DOHH2 (cell line): ENCODE measurements at regions not wholly inside any gene's neighbourhood (a gene's known extent, or its start where the extent isn't known, plus 50 kb on each side); places are given as distances from the start of the nearest gene placed in this dataset.

ENCODE experiments used
- H3F3A ChIP-seq: fragments of 200-600 bp; sonication (generic), shearing (Covaris generic); 2 replicates; pipeline ENCODE4 v1.6.0; 2016; ENCODE audit warnings: antibody characterized with exemption, mild to moderate bottlenecking; ENCODE audit not compliant: control insufficient read depth, insufficient read depth
- H3K27ac ChIP-seq: fragments of 200-600 bp; sonication (generic); 2 replicates; pipeline ENCODE4 v1.5.1; 2014; ENCODE audit warnings: low read depth, mild to moderate bottlenecking, low read length, moderate library complexity
- H3K27me3 ChIP-seq: fragments of 200-600 bp; sonication (generic); 2 replicates; pipeline ENCODE4 v1.6.1; 2014; ENCODE audit warnings: mild to moderate bottlenecking, low read length, mixed read lengths; ENCODE audit not compliant: control insufficient read depth
- H3K36me3 ChIP-seq: fragments of 200-600 bp; sonication (generic); 2 replicates; pipeline ENCODE4 v1.6.1; 2014; ENCODE audit warnings: mild to moderate bottlenecking, low read length, moderate library complexity, mixed read lengths; ENCODE audit not compliant: control insufficient read depth
- H3K4me1 ChIP-seq: fragments of 200-600 bp; sonication (generic); 2 replicates; pipeline ENCODE4 v1.6.1; 2014; ENCODE audit warnings: mild to moderate bottlenecking, low read length, mixed read lengths; ENCODE audit not compliant: control insufficient read depth
- H3K4me2 ChIP-seq: fragments of 200-600 bp; sonication (generic); 2 replicates; pipeline ENCODE4 v1.6.0; 2014; ENCODE audit warnings: mild to moderate bottlenecking, low read length, moderate library complexity
- H3K4me3 ChIP-seq: fragments of 200-600 bp; sonication (generic); 2 replicates; pipeline ENCODE4 v1.5.1; 2014; ENCODE audit warnings: mild to moderate bottlenecking, low read length, mixed read lengths
- H3K79me2 ChIP-seq: fragments of 200-600 bp; sonication (generic); 2 replicates; pipeline ENCODE4 v1.6.1; 2014; ENCODE audit warnings: mild to moderate bottlenecking, low read length, mixed read lengths; ENCODE audit not compliant: control insufficient read depth
- H3K9me2 ChIP-seq: fragments of 200-600 bp; sonication (generic); replicated peaks from 2 replicates; pipeline ENCODE4 v1.6.1; 2014; ENCODE audit warnings: mild to moderate bottlenecking, low read length, mixed read lengths; ENCODE audit not compliant: control insufficient read depth
- H3K9me3 ChIP-seq: fragments of 200-600 bp; sonication (generic); 2 replicates; pipeline ENCODE4 v1.6.1; 2014; ENCODE audit warnings: antibody characterized with exemption, low read length, mixed read lengths; ENCODE audit not compliant: control insufficient read depth, insufficient read depth
- H4K20me1 ChIP-seq: fragments of 200-600 bp; sonication (generic); 2 replicates; pipeline ENCODE4 v1.6.0; 2014; ENCODE audit warnings: low read depth, mild to moderate bottlenecking, antibody characterized with exemption, low read length, moderate library complexity; ENCODE audit not compliant: control insufficient read depth, insufficient read depth
- CTCF ChIP-seq: fragments of 200-600 bp; sonication (generic); IDR thresholded peaks from one replicate; pipeline ENCODE4 v1.5.1; 2014; ENCODE audit warnings: antibody characterized with exemption, mild to moderate bottlenecking, low read depth, low read length; ENCODE audit not compliant: poor library complexity, severe bottlenecking
- EZH2phosphoT487 ChIP-seq: fragments of 200-600 bp; sonication (generic); IDR thresholded peaks from 2 replicates; pipeline ENCODE4 v1.6.1; 2017; ENCODE audit warnings: borderline replicate concordance, mild to moderate bottlenecking, antibody characterized with exemption, low read length, moderate library complexity, mixed read lengths

GRCh38 chr11:129637983-129638776 is 177.5 kb upstream of the TMEM45B start:
- H4K20me1 ChIP-seq = no peaks in the 10 kb centered on the region
- no peaks in the 10 kb centered on the region for H3K4me1 ChIP-seq
- no peaks in the 10 kb centered on the region for H3K9me3 ChIP-seq
- no peaks in the 10 kb centered on the region for H3F3A ChIP-seq
- H3K36me3 ChIP-seq = no peaks in the 10 kb centered on the region
- no peak overlapping the region for H3K4me3 ChIP-seq
- H3K27me3 ChIP-seq = no peaks in the 10 kb centered on the region
- H3K4me2 ChIP-seq = no peak overlapping the region
- H3K9me2 ChIP-seq = no peaks in the 10 kb centered on the region
- no peak overlapping the region for H3K27ac ChIP-seq
- no peaks in the 10 kb centered on the region for H3K79me2 ChIP-seq
- TF ChIP-seq CTCF (no peak), EZH2phosphoT487 (no peak)

- H3K27ac ChIP-seq = no peak overlapping the region
Observed at GRCh38 chr11:129639300-129639699, 176.3 kb upstream of the TMEM45B start.

GRCh38 chr11:129640671-129641070 is 175.0 kb upstream of the TMEM45B start:
- Histone ChIP-seq H3K4me1 (no peaks in the 10 kb centered on the region), H3K4me2 (no peak overlapping the region), H4K20me1 (no peaks in the 10 kb centered on the region), H3K36me3 (no peaks in the 10 kb centered on the region), H3F3A (no peaks in the 10 kb centered on the region), H3K4me3 (no peak overlapping the region), H3K27ac (no peak overlapping the region), H3K27me3 (peaks cover 3% of the 10 kb centered on the region; the same call in 1 of the 2 replicates), H3K79me2 (no peaks in the 10 kb centered on the region), H3K9me2 (no peaks in the 10 kb centered on the region), H3K9me3 (no peaks in the 10 kb centered on the region)
- no peak for TF ChIP-seq EZH2phosphoT487
- TF ChIP-seq CTCF = no peak

More at GRCh38 chr11:129639300-129639699, 176.3 kb upstream of the TMEM45B start:
- Histone ChIP-seq H3K9me3 (no peaks in the 10 kb centered on the region), H3K4me3 (no peak overlapping the region), H3K36me3 (no peaks in the 10 kb centered on the region), H3F3A (no peaks in the 10 kb centered on the region), H4K20me1 (no peaks in the 10 kb centered on the region), H3K4me2 (no peak overlapping the region), H3K27me3 (peaks cover 3% of the 10 kb centered on the region; the same call in 1 of the 2 replicates), H3K79me2 (no peaks in the 10 kb centered on the region), H3K9me2 (no peaks in the 10 kb centered on the region), H3K4me1 (no peaks in the 10 kb centered on the region)
- TF ChIP-seq CTCF (no peak), EZH2phosphoT487 (no peak)
